ENCODE measurements at regions not wholly inside any gene's neighbourhood (a gene's known extent, or its start where the extent isn't known, plus 50 kb on each side); places are given as distances from the start of the nearest gene placed in this dataset.

DNA sequence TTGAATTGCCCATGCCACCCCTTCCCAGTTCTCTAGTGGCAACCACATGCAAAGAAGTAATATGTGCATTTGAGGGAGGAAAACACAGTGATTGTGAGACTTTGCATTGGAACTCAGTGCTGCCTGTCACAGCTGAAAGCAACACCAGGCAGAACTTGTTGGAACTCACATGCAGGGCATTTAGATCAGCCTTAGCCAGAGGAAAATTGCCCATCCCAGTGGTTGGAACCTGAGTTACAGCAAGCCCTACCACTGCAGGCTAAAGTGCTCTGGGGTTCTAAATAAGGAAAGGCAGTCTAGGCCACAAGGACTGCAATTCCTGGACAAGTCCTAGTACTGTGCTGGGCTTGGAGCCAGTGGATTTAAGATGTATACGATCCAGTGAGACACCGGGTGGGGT, 245.3 kb upstream of the UFL1 start:
- H3K27ac ChIP-seq (ENCODE audit: low read depth, low read length): no peak overlapping the region
- H3K4me2 ChIP-seq (ENCODE audit: low read depth, low read length, poor library complexity, severe bottlenecking): no peak overlapping the region
- H4K20me1 ChIP-seq (ENCODE audit: low read depth, low read length): no peaks in the 10 kb centered on the region
- no peaks in the 10 kb centered on the region for H3K79me2 ChIP-seq (ENCODE audit: insufficient read depth, low read length)
- H3K4me3 ChIP-seq (ENCODE audit: insufficient read depth, low read length, poor library complexity, severe bottlenecking): no peak overlapping the region
- no peaks in the 10 kb centered on the region for H3K9me2 ChIP-seq (replicated peaks; ENCODE audit: insufficient read depth, low read length)
- H3K27me3 ChIP-seq (ENCODE audit: low read length): no peaks in the 10 kb centered on the region
- H2AFZ ChIP-seq (ENCODE audit: low read depth, low read length, severe bottlenecking): no peak overlapping the region
- no peaks in the 10 kb centered on the region for H3K9me3 ChIP-seq (ENCODE audit: insufficient read depth, low read length)
- TF ChIP-seq EZH2phosphoT487 (conservative IDR thresholded peaks at IDR 0.05; ENCODE audit: low read length): no peak
- TF ChIP-seq, protein P1, sequence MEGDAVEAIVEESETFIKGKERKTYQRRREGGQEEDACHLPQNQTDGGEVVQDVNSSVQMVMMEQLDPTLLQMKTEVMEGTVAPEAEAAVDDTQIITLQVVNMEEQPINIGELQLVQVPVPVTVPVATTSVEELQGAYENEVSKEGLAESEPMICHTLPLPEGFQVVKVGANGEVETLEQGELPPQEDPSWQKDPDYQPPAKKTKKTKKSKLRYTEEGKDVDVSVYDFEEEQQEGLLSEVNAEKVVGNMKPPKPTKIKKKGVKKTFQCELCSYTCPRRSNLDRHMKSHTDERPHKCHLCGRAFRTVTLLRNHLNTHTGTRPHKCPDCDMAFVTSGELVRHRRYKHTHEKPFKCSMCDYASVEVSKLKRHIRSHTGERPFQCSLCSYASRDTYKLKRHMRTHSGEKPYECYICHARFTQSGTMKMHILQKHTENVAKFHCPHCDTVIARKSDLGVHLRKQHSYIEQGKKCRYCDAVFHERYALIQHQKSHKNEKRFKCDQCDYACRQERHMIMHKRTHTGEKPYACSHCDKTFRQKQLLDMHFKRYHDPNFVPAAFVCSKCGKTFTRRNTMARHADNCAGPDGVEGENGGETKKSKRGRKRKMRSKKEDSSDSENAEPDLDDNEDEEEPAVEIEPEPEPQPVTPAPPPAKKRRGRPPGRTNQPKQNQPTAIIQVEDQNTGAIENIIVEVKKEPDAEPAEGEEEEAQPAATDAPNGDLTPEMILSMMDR (IDR thresholded peaks at IDR 0.05; ENCODE audit: insufficient read depth, low read length, poor library complexity, severe bottlenecking): no peak
- no peaks in the 10 kb centered on the region for H3F3A ChIP-seq (ENCODE audit: insufficient read depth)
- no peak overlapping the region for H3K9ac ChIP-seq (ENCODE audit: low read length)
- no peaks in the 10 kb centered on the region for H3K36me3 ChIP-seq (ENCODE audit: low read length)

DNA sequence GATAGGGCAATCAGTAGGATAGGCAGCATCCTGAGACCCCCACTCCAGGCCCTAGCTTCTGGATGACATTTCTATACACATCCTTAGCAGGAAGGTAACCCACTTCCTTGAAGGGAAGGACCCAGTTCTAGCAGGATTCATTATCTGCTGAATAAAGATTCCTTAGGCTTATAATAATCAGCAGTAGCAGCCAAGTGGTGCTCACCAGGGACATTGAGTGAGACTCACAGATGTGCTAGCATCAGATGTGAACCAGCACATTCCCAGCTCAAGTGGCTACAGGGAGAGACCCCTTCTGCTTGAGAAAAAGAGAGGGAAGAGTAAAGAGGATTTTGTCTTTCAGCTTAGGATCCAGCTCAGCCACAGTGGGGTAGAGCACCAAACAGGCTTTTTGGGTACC, 244.8 kb upstream of the UFL1 start:
- no peaks in the 10 kb centered on the region for H3K9me3 ChIP-seq (ENCODE audit: insufficient read depth, low read length)
- no peaks in the 10 kb centered on the region for H3K9me2 ChIP-seq (replicated peaks; ENCODE audit: insufficient read depth, low read length)
- no peaks in the 10 kb centered on the region for H3K27me3 ChIP-seq (ENCODE audit: low read length)
- no peaks in the 10 kb centered on the region for H4K20me1 ChIP-seq (ENCODE audit: low read depth, low read length)
- no peaks in the 10 kb centered on the region for H3K36me3 ChIP-seq (ENCODE audit: low read length)
- no peaks in the 10 kb centered on the region for H3F3A ChIP-seq (ENCODE audit: insufficient read depth)
- no peak overlapping the region for H2AFZ ChIP-seq (ENCODE audit: low read depth, low read length, severe bottlenecking)
- no peak overlapping the region for H3K4me2 ChIP-seq (ENCODE audit: low read depth, low read length, poor library complexity, severe bottlenecking)
- no peaks in the 10 kb centered on the region for H3K79me2 ChIP-seq (ENCODE audit: insufficient read depth, low read length)
- H3K27ac ChIP-seq (ENCODE audit: low read depth, low read length): no peak overlapping the region
- TF ChIP-seq EZH2phosphoT487 (conservative IDR thresholded peaks at IDR 0.05; ENCODE audit: low read length): no peak
- TF ChIP-seq, protein P1 (IDR thresholded peaks at IDR 0.05; ENCODE audit: insufficient read depth, low read length, poor library complexity, severe bottlenecking): no peak
- H3K4me3 ChIP-seq (ENCODE audit: insufficient read depth, low read length, poor library complexity, severe bottlenecking): no peak overlapping the region
- no peak overlapping the region for H3K9ac ChIP-seq (ENCODE audit: low read length)

DNA sequence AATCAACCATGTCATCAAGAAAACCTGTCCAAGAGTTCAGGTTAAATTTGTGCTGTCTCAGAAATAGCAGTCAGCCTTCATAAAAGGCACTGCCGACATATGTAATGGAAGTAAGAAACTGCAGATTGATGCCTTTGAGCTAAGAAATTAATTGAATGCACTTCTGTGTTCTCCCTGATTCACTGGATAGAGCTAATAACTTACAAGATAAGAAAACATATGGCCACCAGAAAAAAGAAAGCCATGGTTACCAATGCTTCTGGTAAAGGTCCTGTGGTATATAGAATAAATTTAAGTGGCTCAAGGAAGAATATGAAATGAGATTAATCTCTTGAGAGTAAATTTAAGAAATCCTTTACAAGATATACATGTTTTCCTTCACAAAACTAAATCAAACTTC, 242.5 kb upstream of the UFL1 start:
- Histone ChIP-seq H3K9me3 (ENCODE audit: insufficient read depth, low read length) (no peaks in the 10 kb centered on the region), H3K9me2 (replicated peaks; ENCODE audit: insufficient read depth, low read length) (no peaks in the 10 kb centered on the region), H3F3A (ENCODE audit: insufficient read depth) (no peaks in the 10 kb centered on the region), H4K20me1 (ENCODE audit: low read depth, low read length) (no peaks in the 10 kb centered on the region), H3K4me2 (ENCODE audit: low read depth, low read length, poor library complexity, severe bottlenecking) (no peak overlapping the region), H3K27me3 (ENCODE audit: low read length) (no peaks in the 10 kb centered on the region), H3K27ac (ENCODE audit: low read depth, low read length) (no peak overlapping the region), H3K9ac (ENCODE audit: low read length) (no peak overlapping the region), H3K4me3 (ENCODE audit: insufficient read depth, low read length, poor library complexity, severe bottlenecking) (no peak overlapping the region), H3K79me2 (ENCODE audit: insufficient read depth, low read length) (no peaks in the 10 kb centered on the region), H2AFZ (ENCODE audit: low read depth, low read length, severe bottlenecking) (no peak overlapping the region), H3K36me3 (ENCODE audit: low read length) (no peaks in the 10 kb centered on the region)
- TF ChIP-seq, protein P1 (IDR thresholded peaks at IDR 0.05; ENCODE audit: insufficient read depth, low read length, poor library complexity, severe bottlenecking): no peak
- no peak for TF ChIP-seq EZH2phosphoT487 (conservative IDR thresholded peaks at IDR 0.05; ENCODE audit: low read length)

DNA sequence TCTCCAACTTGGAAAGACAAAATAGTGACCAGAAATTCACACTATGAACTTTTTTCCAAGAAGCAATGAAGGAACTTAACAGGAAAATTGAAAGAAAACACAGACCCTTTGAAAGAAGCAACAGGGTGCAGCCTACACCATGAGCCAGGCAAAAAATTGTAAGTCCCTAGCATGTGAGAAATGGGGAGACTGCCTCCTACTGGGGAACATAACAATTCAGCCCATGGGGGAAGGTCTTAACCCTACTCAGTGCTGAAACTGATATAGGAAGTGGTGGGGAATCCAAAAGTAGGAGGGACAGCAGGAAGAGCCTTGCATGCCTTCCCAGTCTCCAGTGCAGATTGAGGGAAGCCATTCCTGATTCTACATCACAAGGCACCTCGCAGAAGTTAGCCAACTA, 235.1 kb upstream of the UFL1 start:
- no peaks in the 10 kb centered on the region for H3K36me3 ChIP-seq (ENCODE audit: low read length)
- no peak overlapping the region for H2AFZ ChIP-seq (ENCODE audit: low read depth, low read length, severe bottlenecking)
- H3K4me3 ChIP-seq (ENCODE audit: insufficient read depth, low read length, poor library complexity, severe bottlenecking): no peak overlapping the region
- no peaks in the 10 kb centered on the region for H4K20me1 ChIP-seq (ENCODE audit: low read depth, low read length)
- no peak overlapping the region for H3K27ac ChIP-seq (ENCODE audit: low read depth, low read length)
- TF ChIP-seq, protein P1 (IDR thresholded peaks at IDR 0.05; ENCODE audit: insufficient read depth, low read length, poor library complexity, severe bottlenecking): no peak
- TF ChIP-seq EZH2phosphoT487 (conservative IDR thresholded peaks at IDR 0.05; ENCODE audit: low read length): no peak
- H3K9ac ChIP-seq (ENCODE audit: low read length): no peak overlapping the region
- no peak overlapping the region for H3K4me2 ChIP-seq (ENCODE audit: low read depth, low read length, poor library complexity, severe bottlenecking)
- H3F3A ChIP-seq (ENCODE audit: insufficient read depth): no peaks in the 10 kb centered on the region
- no peaks in the 10 kb centered on the region for H3K9me3 ChIP-seq (ENCODE audit: insufficient read depth, low read length)
- no peaks in the 10 kb centered on the region for H3K27me3 ChIP-seq (ENCODE audit: low read length)
- H3K9me2 ChIP-seq (replicated peaks; ENCODE audit: insufficient read depth, low read length): no peaks in the 10 kb centered on the region
- no peaks in the 10 kb centered on the region for H3K79me2 ChIP-seq (ENCODE audit: insufficient read depth, low read length)
